Lower leg skin (tissue), 4 donors: ENCODE measurements at regions not wholly inside any gene's neighbourhood (a gene's known extent, or its start where the extent isn't known, plus 50 kb on each side); places are given as distances from the start of the nearest gene placed in this dataset.

Experiments
- DNase-seq, 2 donors: peaks; one replicate each; pipeline ENCODE4 v3.0.0-alpha.2; 2019; ENCODE audit warnings: low spot score in 2 of 2
- H3K4me3 ChIP-seq: fragments of 200-600 bp; sonication (generic); 2 replicates; pipeline ENCODE4 v1.5.1; 2017; ENCODE audit warnings: mild to moderate bottlenecking, low read depth; ENCODE audit not compliant: poor library complexity, severe bottlenecking
- CTCF ChIP-seq, 3 donors: fragments of 450-650 bp; IDR thresholded peaks; one replicate each; pipeline ENCODE4 v1.5.1; 2016; ENCODE audit warnings: antibody characterized with exemption in 3 of 3, mild to moderate bottlenecking in 3 of 3, moderate library complexity in 2 of 3
- POLR2A ChIP-seq, 2 donors: fragments of 450-650 bp; IDR thresholded peaks; one replicate each; pipeline ENCODE4 v1.6.1; 2016 to 2017; ENCODE audit warnings: antibody characterized with exemption in 2 of 2, mild to moderate bottlenecking in 1 of 2, moderate library complexity in 1 of 2
- WGBS, 2 donors: methylation state at CpG; one replicate each; pipeline ENCODE4 v1.1.5; 2018; 5-methylcytosine and 5-hydroxymethylcytosine counted together
- intact Hi-C: fragments of 100-400 bp; cut with DNase I; formaldehyde crosslinking; loops from one replicate; pipeline ENCODE4 v1.15.0; 2023; ENCODE audit warnings: low total_unique reads

- 85 to 92% methylated on average over 12 of the region's 12 CpGs for WGBS, 2 donors
- DNase-seq, result peak in 1 of 2 donors; percentile 56
- TF ChIP-seq POLR2A (IDR thresholded peaks at IDR 0.05) (no peak), CTCF (IDR thresholded peaks at IDR 0.05) (no peak)
- no peak overlapping the region for H3K4me3 ChIP-seq
- intact Hi-C loops, result no loop called here
These were observed 394.5 kb downstream of the NPIPA8 start for GRCh38 chr16:17942067-17942466.

GRCh38 chr16:17940584-17941364 is 395.8 kb downstream of the NPIPA8 start:
- 69 to 70% methylated on average over 8 of the region's 8 CpGs for whole genome bisulfite sequencing, 2 donors
- intact Hi-C loops, result no loop called here
- no peak for DNase-seq
- no peak overlapping the region for H3K4me3 ChIP-seq
- TF ChIP-seq CTCF (IDR thresholded peaks at IDR 0.05) (no peak), POLR2A (IDR thresholded peaks at IDR 0.05) (no peak)

GRCh38 chr16:17939723-17940122 is 396.8 kb downstream of the NPIPA8 start:
- no peak for DNase-seq
- no peak overlapping the region for H3K4me3 ChIP-seq
- intact Hi-C loops, result no loop called here
- WGBS, 2 donors, result 72 to 81% methylated on average over 4 of the region's 4 CpGs
- no peak for TF ChIP-seq CTCF (IDR thresholded peaks at IDR 0.05)
- TF ChIP-seq POLR2A (IDR thresholded peaks at IDR 0.05), result no peak

GRCh38 chr16:17939122-17939536 is 397.4 kb downstream of the NPIPA8 start:
- TF ChIP-seq CTCF (IDR thresholded peaks at IDR 0.05), result no peak
- no peak for TF ChIP-seq POLR2A (IDR thresholded peaks at IDR 0.05)
- no peak for DNase-seq
- no peak overlapping the region for H3K4me3 ChIP-seq
- intact Hi-C loops, result no loop called here
- WGBS, 2 donors, result 24 to 42% methylated on average over 2 of the region's 2 CpGs

- DNase-seq, result no peak
- WGBS, 2 donors, result 67 to 82% methylated on average over 3 of the region's 3 CpGs
- TF ChIP-seq POLR2A (IDR thresholded peaks at IDR 0.05) (no peak), CTCF (IDR thresholded peaks at IDR 0.05) (no peak)
- intact Hi-C loops, result no loop called here
- no peak overlapping the region for H3K4me3 ChIP-seq
These were observed 398.0 kb downstream of the NPIPA8 start for GRCh38 chr16:17938546-17938945.
